CD4-positive, alpha-beta memory T cell (primary cell): ENCODE measurements at regions not wholly inside any gene's neighbourhood (a gene's known extent, or its start where the extent isn't known, plus 50 kb on each side); places are given as distances from the start of the nearest gene placed in this dataset.
"Not testable (repeated sequence)": the region's sequence is repeated elsewhere in the genome, so short reads cannot be mapped to it uniquely, and the experiment has no call there.

ENCODE experiments used
- CTCF ChIA-PET: fragments of 350-600 bp; sonication (Branson Sonifier 250); formaldehyde crosslinking; loops from one replicate; lab custom pipeline; 2021; ENCODE audit warnings: inconsistent platforms; ENCODE audit not compliant: partially characterized antibody; lab: Charles Lee
- POLR2A ChIA-PET: fragments of 350-600 bp; sonication (Branson Sonifier 250); formaldehyde crosslinking; loops from one replicate; lab custom pipeline; 2021; ENCODE audit not compliant: partially characterized antibody; lab: Charles Lee
- DNase-seq, 5 donors: peaks; one replicate each; pipeline versions ENCODE4 v3.0.0 to v3.0.0-alpha.2; 2020 to 2022; ENCODE audit warnings: mixed read lengths in 1 of 5
- H3K27ac ChIP-seq: one replicate; pipeline ENCODE4 v1.7.0; 2013; ENCODE audit warnings: low read depth, low read length
- H3K27me3 ChIP-seq: 2 replicates; pipeline ENCODE4 v1.7.0; 2013; ENCODE audit warnings: mild to moderate bottlenecking, low read length, moderate library complexity; ENCODE audit not compliant: insufficient read depth
- H3K36me3 ChIP-seq: 2 replicates; pipeline ENCODE4 v1.7.0; 2013; ENCODE audit warnings: mild to moderate bottlenecking, low read length, moderate library complexity; ENCODE audit not compliant: insufficient read depth
- H3K4me1 ChIP-seq: 2 replicates; pipeline ENCODE4 v1.7.0; 2013; ENCODE audit warnings: mild to moderate bottlenecking, low read length, moderate library complexity; ENCODE audit not compliant: insufficient read depth
- H3K4me3 ChIP-seq, 2 donors: one replicate each; pipeline ENCODE4 v1.7.0; 2013; ENCODE audit warnings: low read length in 2 of 2, mild to moderate bottlenecking in 1 of 2
- H3K9me3 ChIP-seq, 2 donors: one replicate each; pipeline ENCODE4 v1.7.0; 2013; ENCODE audit warnings: low read length in 2 of 2, control low read depth in 1 of 2; ENCODE audit not compliant: control insufficient read depth in 1 of 2
- H3K27ac Mint-ChIP-seq, 7 donors: one replicate each; pipeline ENCODE4 v1.8.0; 2020 to 2021; ENCODE audit warnings: mixed read lengths in 7 of 7, mild to moderate bottlenecking in 6 of 7, inconsistent platforms in 3 of 7, moderate library complexity in 3 of 7
- H3K27me3 Mint-ChIP-seq, 2 donors: one replicate each; pipeline ENCODE4 v1.8.0; 2020 to 2021; ENCODE audit warnings: mixed read lengths in 2 of 2
- H3K36me3 Mint-ChIP-seq, 2 donors: one replicate each; pipeline ENCODE4 v1.8.0; 2020 to 2021; ENCODE audit warnings: mixed read lengths in 2 of 2, inconsistent platforms in 1 of 2, mild to moderate bottlenecking in 1 of 2
- H3K4me1 Mint-ChIP-seq, 4 donors: one replicate each; pipeline ENCODE4 v1.8.0; 2020 to 2021; ENCODE audit warnings: mixed read lengths in 4 of 4, mild to moderate bottlenecking in 1 of 4
- H3K4me3 Mint-ChIP-seq, 8 donors: one replicate each; pipeline ENCODE4 v1.8.0; 2020 to 2021; ENCODE audit warnings: mixed read lengths in 8 of 8, mild to moderate bottlenecking in 7 of 8, moderate library complexity in 6 of 8, inconsistent platforms in 3 of 8
- H3K9me3 Mint-ChIP-seq, 8 donors: one replicate each; pipeline ENCODE4 v1.8.0; 2020 to 2021; ENCODE audit warnings: mixed read lengths in 8 of 8, mild to moderate bottlenecking in 5 of 8, inconsistent platforms in 3 of 8, moderate library complexity in 1 of 8
- intact Hi-C: fragments of 100-400 bp; cut with micrococcal nuclease; formaldehyde crosslinking; loops from one replicate; pipeline ENCODE4 v1.15.1; 2023

DNA sequence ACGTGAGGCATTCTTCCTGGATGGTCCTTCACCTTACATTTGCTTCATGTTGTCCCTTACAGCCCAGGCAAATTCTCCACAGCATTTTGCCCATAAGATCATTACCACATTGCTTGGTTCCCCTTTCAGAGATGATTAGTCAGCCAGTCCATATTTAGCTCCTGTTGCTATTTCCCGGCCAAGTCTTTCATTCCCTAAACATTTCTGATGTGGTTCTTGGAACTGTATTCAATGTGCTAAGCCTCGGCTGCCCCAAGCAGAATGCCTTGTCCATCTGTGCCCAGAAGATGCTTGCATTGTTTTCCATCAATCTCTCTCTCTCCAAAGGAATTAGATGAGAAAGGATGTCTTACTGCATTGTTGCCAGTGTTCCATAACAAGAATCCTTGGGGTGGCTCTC is 420.9 kb upstream of the CAMK1G start:
- Mint-ChIP-seq H3K36me3 (no peaks in the 10 kb centered on the region), H3K4me3 (no peak overlapping the region), H3K27ac (no peak overlapping the region), H3K9me3 (peaks cover 0 to 8% (median 0%) of the 10 kb centered on the region in 8 donors), H3K4me1 (no peaks in the 10 kb centered on the region), H3K27me3 (no peaks in the 10 kb centered on the region)
- no peak for DNase-seq
- Histone ChIP-seq H3K27me3 (no peaks in the 10 kb centered on the region), H3K9me3 (no peaks in the 10 kb centered on the region), H3K4me1 (no peaks in the 10 kb centered on the region), H3K36me3 (no peaks in the 10 kb centered on the region), H3K4me3 (no peak overlapping the region), H3K27ac (no peak overlapping the region)
- ChIA-PET POLR2A (no interaction called here), CTCF (no interaction called here)
- intact Hi-C loops, result no loop called here

DNA sequence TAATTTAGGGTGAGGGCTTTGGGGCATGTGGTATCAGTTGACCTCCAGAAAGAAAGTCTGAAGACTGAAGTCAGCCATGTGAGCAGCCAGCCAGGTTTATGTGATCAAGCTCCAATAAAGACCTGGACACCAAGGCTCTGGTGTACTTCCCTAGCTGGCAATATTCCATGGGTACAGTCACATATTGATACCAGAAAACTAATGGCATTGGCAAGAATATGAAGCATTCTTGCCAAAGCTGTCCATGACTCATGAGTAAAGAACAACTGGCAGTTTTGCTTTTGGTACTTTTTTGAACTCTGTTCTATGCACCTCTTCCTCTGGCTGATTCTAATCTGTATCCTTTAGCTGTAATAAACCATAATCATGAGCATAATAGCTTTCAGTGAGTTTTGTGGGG is 415.3 kb upstream of the CAMK1G start:
- Mint-ChIP-seq H3K4me1 (no peaks in the 10 kb centered on the region), H3K27ac (no peak overlapping the region), H3K27me3 (peaks cover 0 to 2% of the 10 kb centered on the region in 2 donors), H3K9me3 (peaks cover 0 to 8% (median under 1%) of the 10 kb centered on the region in 8 donors), H3K4me3 (no peak overlapping the region), H3K36me3 (no peaks in the 10 kb centered on the region)
- H3K4me3 ChIP-seq, result no peak overlapping the region
- CTCF ChIA-PET, result interaction anchor here (1.3 kb wide), 1 partner anchor 25 kb away, joined by 3 read pairs; no protein-coding TSS in a partner anchor
- no peaks in the 10 kb centered on the region for H3K9me3 ChIP-seq
- no peaks in the 10 kb centered on the region for H3K36me3 ChIP-seq
- no peak for DNase-seq
- H3K4me1 ChIP-seq, result no peaks in the 10 kb centered on the region
- H3K27me3 ChIP-seq, result no peaks in the 10 kb centered on the region
- POLR2A ChIA-PET, result no interaction called here
- no peak overlapping the region for H3K27ac ChIP-seq
- intact Hi-C loops, result no loop called here

DNA sequence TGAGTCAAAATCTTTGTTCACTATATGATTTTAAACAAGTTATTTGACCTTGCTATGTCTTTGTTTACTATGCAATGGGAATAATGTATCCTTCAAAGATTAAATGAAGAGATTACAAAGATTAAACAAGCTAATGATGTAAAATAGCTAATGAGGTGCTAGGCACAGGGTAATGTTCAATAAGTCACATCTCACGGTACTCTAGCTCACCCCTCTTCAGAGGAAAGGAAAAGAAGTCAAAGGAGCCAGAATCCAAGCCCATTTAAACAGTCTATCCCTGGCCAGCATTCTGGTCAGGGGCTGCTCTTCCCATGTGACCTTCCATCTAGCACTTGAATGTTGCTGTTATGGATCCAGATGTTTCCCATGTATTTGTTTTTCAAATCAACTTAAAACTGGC is 412.4 kb upstream of the CAMK1G start:
- no peaks in the 10 kb centered on the region for H3K27me3 ChIP-seq
- H3K36me3 ChIP-seq, result no peaks in the 10 kb centered on the region
- no peaks in the 10 kb centered on the region for H3K36me3 Mint-ChIP-seq
- H3K27ac Mint-ChIP-seq, result no peak overlapping the region
- H3K4me3 Mint-ChIP-seq, result no peak overlapping the region
- H3K4me1 Mint-ChIP-seq, result no peaks in the 10 kb centered on the region
- peaks cover 2% of the 10 kb centered on the region in 2 donors for H3K27me3 Mint-ChIP-seq
- H3K4me3 ChIP-seq, result no peak overlapping the region
- no peaks in the 10 kb centered on the region for H3K4me1 ChIP-seq
- no peak for DNase-seq
- H3K9me3 ChIP-seq, result no peaks in the 10 kb centered on the region
- peaks cover 0 to 6% (median 2%) of the 10 kb centered on the region in 8 donors for H3K9me3 Mint-ChIP-seq
- ChIA-PET CTCF (no interaction called here), POLR2A (no interaction called here)
- no peak overlapping the region for H3K27ac ChIP-seq
- intact Hi-C loops, result no loop called here

DNA sequence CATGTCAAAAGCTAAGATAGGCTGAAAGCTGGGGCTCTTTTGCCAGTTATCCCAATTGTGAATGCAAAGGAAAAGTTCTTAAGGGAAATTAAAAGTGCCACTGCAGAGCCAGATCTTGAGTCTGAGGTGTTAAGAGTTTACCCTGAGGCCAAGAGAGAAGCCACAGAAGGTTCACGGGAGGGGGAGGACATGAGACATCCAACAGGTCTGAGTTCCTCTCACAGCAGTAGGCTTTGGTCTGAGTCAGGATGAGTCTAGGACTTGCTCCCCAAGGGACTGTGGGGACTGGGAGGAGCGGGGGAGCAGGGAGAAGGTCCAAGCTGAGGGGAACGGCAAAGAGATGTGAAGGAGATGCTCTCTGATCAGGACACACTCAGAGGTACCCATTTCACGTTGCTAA is 411.2 kb upstream of the CAMK1G start:
- Mint-ChIP-seq H3K4me1 (no peaks in the 10 kb centered on the region), H3K27ac (no peak overlapping the region), H3K27me3 (peaks cover 2% of the 10 kb centered on the region in 2 donors), H3K9me3 (peaks cover 0 to 4% (median under 1%) of the 10 kb centered on the region in 8 donors), H3K4me3 (no peak overlapping the region), H3K36me3 (no peaks in the 10 kb centered on the region)
- no peak for DNase-seq
- H3K27me3 ChIP-seq, result no peaks in the 10 kb centered on the region
- CTCF ChIA-PET, result no interaction called here
- H3K27ac ChIP-seq, result no peak overlapping the region
- H3K36me3 ChIP-seq, result no peaks in the 10 kb centered on the region
- POLR2A ChIA-PET, result no interaction called here
- intact Hi-C loops, result no loop called here
- no peaks in the 10 kb centered on the region for H3K9me3 ChIP-seq
- no peak overlapping the region for H3K4me3 ChIP-seq
- H3K4me1 ChIP-seq, result no peaks in the 10 kb centered on the region

DNA sequence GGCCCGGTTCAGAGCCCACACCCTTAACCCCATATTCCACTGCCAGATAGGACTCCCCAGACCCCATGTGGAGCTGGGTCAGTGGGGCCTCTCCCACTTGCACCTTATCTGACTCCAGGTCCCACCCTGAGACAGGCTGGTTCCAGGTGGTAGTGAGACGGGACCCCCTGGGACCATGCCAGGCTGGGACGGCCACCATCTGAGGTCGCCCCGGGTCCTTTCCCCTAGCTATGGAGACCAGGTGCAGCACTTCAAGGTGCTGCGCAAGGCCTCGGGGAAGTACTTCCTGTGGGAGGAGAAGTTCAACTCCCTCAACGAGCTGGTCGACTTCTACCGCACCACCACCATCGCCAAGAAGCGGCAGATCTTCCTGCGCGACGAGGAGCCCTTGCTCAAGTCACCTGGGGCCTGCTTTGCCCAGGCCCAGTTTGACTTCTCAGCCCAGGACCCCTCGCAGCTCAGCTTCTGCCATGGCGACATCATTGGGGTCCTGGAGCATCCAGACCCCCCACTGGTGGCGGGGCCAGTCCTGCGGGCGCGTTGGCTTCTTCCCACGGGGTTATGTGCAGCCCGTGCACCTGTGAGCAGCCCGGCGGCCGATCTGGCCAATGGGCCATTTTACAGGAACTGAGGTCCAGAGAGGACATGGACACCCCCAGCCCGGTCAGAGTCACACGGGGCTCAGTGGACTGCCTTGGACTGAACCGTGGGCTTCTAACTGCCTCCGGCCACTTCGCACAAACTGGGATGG is 410.5 kb upstream of the CAMK1G start:
- H3K36me3 ChIP-seq, intact Hi-C loops, H3K4me1 ChIP-seq, H3K9me3 Mint-ChIP-seq, H3K4me3 ChIP-seq, H3K27me3 ChIP-seq, H3K27ac Mint-ChIP-seq, H3K27ac ChIP-seq, H3K27me3 Mint-ChIP-seq, POLR2A ChIA-PET, H3K36me3 Mint-ChIP-seq, H3K9me3 ChIP-seq, H3K4me1 Mint-ChIP-seq, DNase-seq, H3K4me3 Mint-ChIP-seq: not testable (repeated sequence)
- CTCF ChIA-PET, result interaction anchor here (2.6 kb wide), 1 partner anchor 30 kb away, joined by 6 read pairs; no protein-coding TSS in a partner anchor

DNA sequence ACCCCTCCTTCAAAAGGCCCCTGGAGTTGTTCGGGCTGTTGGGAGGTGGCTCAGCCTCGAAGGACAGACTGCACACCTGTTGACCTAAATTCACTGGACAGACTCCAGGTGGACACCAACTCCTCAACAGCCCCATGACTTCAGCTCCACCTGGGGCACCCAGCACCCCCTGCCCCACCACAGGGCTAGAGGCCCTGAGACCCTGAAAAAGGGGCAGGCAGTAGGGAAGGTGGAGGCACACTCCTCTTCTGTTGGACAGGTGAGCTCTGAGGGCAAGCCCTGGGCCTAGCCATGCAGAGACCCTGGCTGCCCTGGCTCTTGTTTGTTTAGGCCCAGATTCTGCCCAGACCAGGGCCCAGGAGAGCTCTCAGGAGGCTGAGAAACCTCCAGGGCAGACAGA is 409.7 kb upstream of the CAMK1G start:
- H3K36me3 ChIP-seq, DNase-seq, H3K36me3 Mint-ChIP-seq, H3K4me3 Mint-ChIP-seq, H3K4me1 Mint-ChIP-seq, H3K4me3 ChIP-seq, H3K27ac ChIP-seq, POLR2A ChIA-PET, intact Hi-C loops, H3K27ac Mint-ChIP-seq, H3K4me1 ChIP-seq, H3K9me3 Mint-ChIP-seq, H3K27me3 Mint-ChIP-seq, H3K27me3 ChIP-seq, H3K9me3 ChIP-seq: not testable (repeated sequence)
- CTCF ChIA-PET, result interaction anchor here (2.6 kb wide), 1 partner anchor 29 kb away, joined by 6 read pairs; no protein-coding TSS in a partner anchor

DNA sequence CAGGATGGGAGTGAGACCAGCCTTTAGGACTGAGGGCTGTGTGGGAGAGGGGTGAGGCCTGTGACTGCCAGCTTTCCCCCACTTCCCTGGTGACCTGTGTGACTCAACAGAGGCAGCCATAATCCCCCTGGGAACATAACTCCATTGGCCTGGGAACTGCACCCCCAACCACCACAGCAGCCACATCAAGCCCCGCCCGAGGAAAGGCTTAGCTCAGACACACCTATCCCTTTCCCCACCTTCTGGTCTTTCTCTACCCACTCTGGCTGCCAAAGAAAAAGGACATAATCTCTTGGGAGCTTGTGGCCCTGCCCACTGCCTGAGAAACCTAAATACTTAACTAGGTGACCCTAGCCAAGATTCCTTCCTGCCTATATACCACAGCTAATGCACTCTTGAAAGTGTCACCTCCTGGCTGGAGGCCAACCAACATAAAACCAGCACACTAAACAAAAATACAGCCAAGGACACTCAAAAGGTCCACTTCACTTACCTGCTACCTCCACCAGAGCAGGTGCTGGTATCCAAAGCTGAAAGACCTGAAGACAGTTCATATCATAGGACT is 406.6 kb upstream of the CAMK1G start:
- Mint-ChIP-seq H3K4me1 (no peaks in the 10 kb centered on the region), H3K4me3 (no peak overlapping the region), H3K9me3 (peaks cover 0 to 7% (median 4%) of the 10 kb centered on the region in 8 donors), H3K27me3 (peaks cover 2 to 4% of the 10 kb centered on the region in 2 donors), H3K36me3 (no peaks in the 10 kb centered on the region), H3K27ac (no peak overlapping the region)
- intact Hi-C loops, result no loop called here
- ChIA-PET CTCF (no interaction called here), POLR2A (no interaction called here)
- Histone ChIP-seq H3K4me1 (no peaks in the 10 kb centered on the region), H3K4me3 (no peak overlapping the region), H3K9me3 (no peaks in the 10 kb centered on the region), H3K27ac (no peak overlapping the region), H3K27me3 (no peaks in the 10 kb centered on the region), H3K36me3 (no peaks in the 10 kb centered on the region)
- no peak for DNase-seq
